GM18873 (cell line): ENCODE measurements at regions not wholly inside any gene's neighbourhood (a gene's known extent, or its start where the extent isn't known, plus 50 kb on each side); places are given as distances from the start of the nearest gene placed in this dataset.
A peak's percentile ranks its signal among the peaks of the same experiment; 100 is the strongest.

ENCODE experiments used
- ATAC-seq: cut with Tn5 transposase; IDR thresholded peaks from one replicate; pipeline ENCODE4 v1.9.1; 2021; ENCODE audit warnings: mild to moderate bottlenecking, moderate library complexity, moderate number of reproducible peaks; ENCODE audit not compliant: unreplicated experiment, low FRiP score

GRCh38 chr1:93815366-93816110, 63.5 kb downstream of the DNTTIP2 start:
- no peak for ATAC-seq

- no peak for ATAC-seq
Measured at GRCh38 chr1:93814795-93815340, 64.1 kb downstream of the DNTTIP2 start.

- peak; percentile 71 for ATAC-seq
Measured at GRCh38 chr1:93814059-93814794, 64.8 kb downstream of the DNTTIP2 start.

GRCh38 chr1:93813076-93813475, 65.9 kb downstream of the DNTTIP2 start:
- no peak for ATAC-seq

- no peak for ATAC-seq
Measured at GRCh38 chr1:93811326-93812065, 67.5 kb downstream of the DNTTIP2 start.

- ATAC-seq, result no peak
Measured at GRCh38 chr1:93810316-93810715, 68.7 kb downstream of the DNTTIP2 start.

GRCh38 chr1:93808871-93809270, 70.1 kb downstream of the DNTTIP2 start:
- ATAC-seq, result no peak

- no peak for ATAC-seq
Measured at GRCh38 chr1:93807311-93807930, 71.6 kb downstream of the DNTTIP2 start.

GRCh38 chr1:93805027-93805610, 73.9 kb downstream of the DNTTIP2 start:
- ATAC-seq, result no peak

- ATAC-seq, result no peak
Measured at GRCh38 chr1:93804412-93804811, 74.6 kb downstream of the DNTTIP2 start.

GRCh38 chr1:93801471-93801870, 77.5 kb downstream of the DNTTIP2 start:
- ATAC-seq, result no peak

GRCh38 chr1:93800856-93801255, 78.2 kb downstream of the DNTTIP2 start:
- no peak for ATAC-seq

GRCh38 chr1:93798291-93798690, 80.7 kb downstream of the DNTTIP2 start:
- no peak for ATAC-seq

GRCh38 chr1:93784538-93784937, 94.5 kb downstream of the DNTTIP2 start:
- ATAC-seq, result no peak

- ATAC-seq, result no peak
Measured at GRCh38 chr1:93783876-93784275, 95.1 kb downstream of the DNTTIP2 start.

- no peak for ATAC-seq
Measured at GRCh38 chr1:93779540-93780165, 98.0 kb upstream of the BCAR3 start.

GRCh38 chr1:93778457-93778856, 96.8 kb upstream of the BCAR3 start:
- no peak for ATAC-seq

- ATAC-seq, result no peak
Measured at GRCh38 chr1:93777255-93777654, 95.6 kb upstream of the BCAR3 start.

GRCh38 chr1:93776728-93777127, 95.1 kb upstream of the BCAR3 start:
- no peak for ATAC-seq

- no peak for ATAC-seq
Measured at GRCh38 chr1:93775224-93775623, 93.6 kb upstream of the BCAR3 start.
